GM19351 (cell line): ENCODE measurements at regions not wholly inside any gene's neighbourhood (a gene's known extent, or its start where the extent isn't known, plus 50 kb on each side); places are given as distances from the start of the nearest gene placed in this dataset.

ENCODE experiments used
- ATAC-seq: cut with Tn5 transposase; IDR thresholded peaks from one replicate; pipeline ENCODE4 v1.9.1; 2021; ENCODE audit warnings: mild to moderate bottlenecking, moderate library complexity; ENCODE audit not compliant: unreplicated experiment

DNA sequence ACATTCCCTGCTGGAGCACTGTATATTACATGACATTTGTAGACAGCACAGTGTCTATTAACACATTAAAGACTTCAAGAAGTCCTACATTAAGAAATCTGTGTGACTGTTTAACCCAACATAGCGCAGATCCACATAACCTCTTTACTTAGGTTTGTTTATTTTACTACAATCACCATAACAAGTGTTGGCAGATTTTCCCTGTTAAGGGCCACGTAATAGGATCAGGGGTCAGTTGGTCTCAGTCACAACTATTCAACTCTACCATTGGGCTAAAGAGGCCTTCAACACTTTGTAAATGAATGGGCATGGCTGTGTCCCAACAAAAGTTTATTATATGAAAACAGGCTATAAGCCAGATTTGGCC, 51.3 kb upstream of the ADORA2B start:
- no peak for ATAC-seq

- ATAC-seq: no peak
These were observed 50.7 kb upstream of the ADORA2B start for GRCh38 chr17:15894258-15894657.

GRCh38 chr17:15894913-15895658, 49.8 kb upstream of the ADORA2B start:
- no peak for ATAC-seq
